PFSK-1 (cell line): ENCODE measurements at regions not wholly inside any gene's neighbourhood (a gene's known extent, or its start where the extent isn't known, plus 50 kb on each side); places are given as distances from the start of the nearest gene placed in this dataset.

Experiments
- POLR2AphosphoS5 ChIP-seq: IDR thresholded peaks from 2 replicates; pipeline ENCODE4 v1.6.1; 2012; ENCODE audit warnings: low read depth, mild to moderate bottlenecking, control low read depth, low read length, moderate library complexity
- SIN3A ChIP-seq: IDR thresholded peaks from 2 replicates; pipeline ENCODE4 v1.6.1; 2012; ENCODE audit warnings: mild to moderate bottlenecking, low read length, moderate library complexity, borderline replicate concordance; ENCODE audit not compliant: insufficient read depth

GRCh38 chr2:57210855-57211254 lies 835.8 kb upstream of the VRK2 start:
- TF ChIP-seq POLR2AphosphoS5, result no peak
- no peak for TF ChIP-seq SIN3A
